Aorta (tissue), 5 donors: ENCODE measurements at regions not wholly inside any gene's neighbourhood (a gene's known extent, or its start where the extent isn't known, plus 50 kb on each side); places are given as distances from the start of the nearest gene placed in this dataset.
"Not testable (repeated sequence)": the region's sequence is repeated elsewhere in the genome, so short reads cannot be mapped to it uniquely, and the experiment has no call there.

Source experiments
- ATAC-seq: fragments of 200-7000 bp; cut with Tn5 transposase; one replicate; pipeline ENCODE4 v1.9.1; 2022; ENCODE audit warnings: moderate library complexity; ENCODE audit not compliant: low FRiP score
- DNase-seq, 2 donors: peaks; one replicate each; pipeline ENCODE4 v3.0.0-alpha.2; 2020
- H3K27ac ChIP-seq, 2 donors: one replicate each; pipeline ENCODE4 v1.5.1; 2013; ENCODE audit warnings: low read length in 2 of 2, mild to moderate bottlenecking in 2 of 2, moderate library complexity in 2 of 2, control low read depth in 1 of 2, inconsistent platforms in 1 of 2, low read depth in 1 of 2
- H3K27me3 ChIP-seq, 2 donors: one replicate each; pipeline ENCODE4 v1.6.1; 2013; ENCODE audit warnings: control low read depth in 1 of 2, low read length in 1 of 2, mild to moderate bottlenecking in 1 of 2, moderate library complexity in 1 of 2; ENCODE audit not compliant: insufficient read depth in 2 of 2, control insufficient read depth in 1 of 2
- H3K36me3 ChIP-seq, 2 donors: one replicate each; pipeline ENCODE4 v1.6.1; 2013; ENCODE audit warnings: control low read depth in 1 of 2, low read length in 1 of 2, mild to moderate bottlenecking in 1 of 2; ENCODE audit not compliant: insufficient read depth in 2 of 2, control insufficient read depth in 1 of 2
- H3K4me1 ChIP-seq, 2 donors: one replicate each; pipeline ENCODE4 v1.6.1; 2013; ENCODE audit warnings: low read length in 2 of 2, control low read depth in 1 of 2, mild to moderate bottlenecking in 1 of 2, moderate library complexity in 1 of 2; ENCODE audit not compliant: insufficient read depth in 2 of 2, control insufficient read depth in 1 of 2
- H3K4me3 ChIP-seq, 2 donors: one replicate each; pipeline ENCODE4 v1.5.1; 2013; ENCODE audit warnings: low read length in 2 of 2, control low read depth in 1 of 2, mild to moderate bottlenecking in 1 of 2
- H3K9me3 ChIP-seq: one replicate; pipeline ENCODE4 v1.6.1; 2013; ENCODE audit warnings: mild to moderate bottlenecking, low read length; ENCODE audit not compliant: control insufficient read depth
- WGBS, 2 donors: extraction: QIAGEN DNeasy Blood & Tissue Kit; methylation state at CpG; one replicate each; pipeline ENCODE4 v1.1.7; 2013; 5-methylcytosine and 5-hydroxymethylcytosine counted together
- intact Hi-C, 2 donors: fragments of 100-400 bp; cut with DNase I; formaldehyde crosslinking; loops; one replicate each; pipeline versions ENCODE4 v1.14.2 to v1.15.0; 2022
- donor health status: healthy with polysubstance abuse.
- donor health status: Bipolar disorder and iron deficiency.
- donor health status: DM: no; HTN: no; CAD: no.
- donor health status: DM: no; HTN: no; CAD: no.
- donor health status: DM: yes; HTN: yes; CAD: no.

DNA sequence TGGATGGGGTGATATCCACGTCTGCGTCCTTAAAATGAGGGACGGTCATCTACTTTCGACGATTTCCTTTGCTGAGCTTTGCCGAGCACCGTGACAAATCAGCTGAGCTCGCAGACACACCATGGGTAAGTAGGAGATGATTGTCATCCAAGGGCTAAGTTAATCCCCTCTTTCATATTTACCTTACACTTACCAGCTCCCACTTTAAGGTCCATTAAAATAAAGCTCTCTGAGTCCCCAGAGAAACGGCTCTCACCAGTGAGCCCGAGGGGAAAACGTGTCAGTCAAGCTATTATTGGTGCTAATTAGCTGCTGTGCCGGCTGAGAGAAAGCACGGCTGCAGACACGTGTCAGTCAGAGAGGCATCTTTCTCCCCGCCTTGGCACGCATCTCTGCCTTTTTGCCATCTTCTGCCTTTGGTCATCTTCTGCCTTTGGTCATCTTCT is 72.2 kb downstream of the CRLF2 start:
- Histone ChIP-seq H3K36me3 (no peaks in the 10 kb centered on the region), H3K27me3 (no peaks in the 10 kb centered on the region), H3K4me3 (no peak overlapping the region), H3K9me3 (no peaks in the 10 kb centered on the region), H3K27ac (no peak overlapping the region), H3K4me1 (no peaks in the 10 kb centered on the region)
- no peak for ATAC-seq
- intact Hi-C loops: no loop called here
- 39 to 41% methylated on average over 16 of the region's 16 CpGs for WGBS, 2 donors
- no peak for DNase-seq

DNA sequence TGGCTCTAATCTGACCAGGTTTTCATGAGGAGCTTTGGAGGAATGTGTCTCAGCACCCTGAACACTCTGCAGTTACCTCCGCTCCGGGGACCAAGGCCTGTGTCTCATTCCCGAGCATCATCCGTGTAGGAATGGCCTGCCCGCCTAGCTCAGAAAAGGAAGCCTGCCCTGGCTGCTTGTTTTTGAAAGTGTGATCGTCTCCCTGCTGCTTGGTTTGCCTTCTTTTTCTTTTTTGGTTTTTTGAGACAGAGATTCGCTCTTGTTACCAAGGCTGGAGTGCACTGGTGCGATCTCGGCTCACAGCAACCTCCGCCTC is 73.3 kb downstream of the CRLF2 start:
- intact Hi-C loops: no loop called here
- H3K9me3 ChIP-seq: peaks cover under 1% of the 10 kb centered on the region
- DNase-seq: no peak
- H3K27ac ChIP-seq: no peak overlapping the region
- H3K4me3 ChIP-seq: no peak overlapping the region
- 79 to 85% methylated on average over 10 of the region's 10 CpGs for WGBS, 2 donors
- no peaks in the 10 kb centered on the region for H3K4me1 ChIP-seq
- H3K27me3 ChIP-seq: no peaks in the 10 kb centered on the region
- no peak for ATAC-seq
- H3K36me3 ChIP-seq: no peaks in the 10 kb centered on the region

DNA sequence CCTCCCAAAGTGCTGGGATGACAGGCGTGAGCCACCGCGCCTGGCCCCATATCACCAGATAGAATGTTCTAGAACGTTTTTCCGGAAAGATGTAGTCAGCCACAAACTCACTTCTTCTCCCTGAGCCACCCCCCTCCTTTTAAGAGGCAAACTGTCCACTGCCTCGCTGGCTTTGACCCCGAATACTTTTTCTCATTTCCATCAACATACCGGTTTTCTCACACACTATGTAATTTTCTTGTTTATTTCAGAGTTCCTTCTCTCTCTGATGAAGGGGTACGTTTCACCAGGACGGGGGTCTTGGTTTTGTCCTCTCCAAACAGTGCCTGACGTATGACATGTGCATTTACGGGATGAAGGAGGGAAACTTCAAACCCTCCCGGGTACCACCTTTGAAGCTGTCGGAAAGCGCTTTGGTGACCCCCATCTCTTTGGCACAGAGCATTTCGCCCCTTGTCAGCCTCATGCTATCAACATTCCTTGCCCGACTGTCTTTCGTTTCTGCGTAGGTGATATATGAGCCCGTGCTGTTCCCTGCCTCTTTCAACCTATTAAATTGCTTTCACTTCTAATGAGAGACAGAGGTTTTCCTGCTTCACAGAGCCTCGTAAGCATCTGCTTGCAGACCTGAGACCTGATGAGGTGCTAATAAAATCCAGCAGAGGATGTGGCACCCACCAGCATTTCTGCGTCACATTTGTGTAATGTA is 73.8 kb downstream of the CRLF2 start:
- no peak for DNase-seq
- Histone ChIP-seq H3K27me3 (no peaks in the 10 kb centered on the region), H3K9me3 (peaks cover 2% of the 10 kb centered on the region), H3K27ac (no peak overlapping the region), H3K36me3 (no peaks in the 10 kb centered on the region), H3K4me1 (no peaks in the 10 kb centered on the region), H3K4me3 (no peak overlapping the region)
- no peak for ATAC-seq
- WGBS, 2 donors: 52 to 59% methylated on average over 22 of the region's 22 CpGs
- intact Hi-C loops: no loop called here

DNA sequence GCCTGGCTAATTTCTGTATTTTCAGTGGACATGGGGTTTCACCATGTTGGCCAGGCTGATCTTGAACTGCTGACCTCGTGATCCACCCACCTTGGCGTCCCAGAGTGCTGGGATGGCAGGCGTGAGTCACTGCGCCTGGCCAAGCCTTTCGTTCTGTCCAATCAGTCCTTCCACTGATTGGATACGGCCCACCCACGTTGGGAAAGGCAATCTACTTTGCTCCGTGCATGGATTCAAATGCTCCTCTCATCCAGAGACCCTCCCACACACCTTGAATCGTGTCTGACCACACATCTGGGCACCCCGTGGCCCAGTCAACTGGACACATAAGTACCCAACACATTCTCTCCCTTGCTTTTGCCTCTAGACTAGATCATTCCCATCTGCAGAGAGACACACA is 74.9 kb downstream of the CRLF2 start:
- H3K27ac ChIP-seq: no peak overlapping the region
- no peaks in the 10 kb centered on the region for H3K4me1 ChIP-seq
- intact Hi-C loops: no loop called here
- H3K9me3 ChIP-seq: peaks cover 2% of the 10 kb centered on the region
- WGBS, 2 donors: 87% methylated on average over 10 of the region's 10 CpGs
- no peak overlapping the region for H3K4me3 ChIP-seq
- H3K27me3 ChIP-seq: no peaks in the 10 kb centered on the region
- no peaks in the 10 kb centered on the region for H3K36me3 ChIP-seq
- DNase-seq (no peak), ATAC-seq (no peak)

DNA sequence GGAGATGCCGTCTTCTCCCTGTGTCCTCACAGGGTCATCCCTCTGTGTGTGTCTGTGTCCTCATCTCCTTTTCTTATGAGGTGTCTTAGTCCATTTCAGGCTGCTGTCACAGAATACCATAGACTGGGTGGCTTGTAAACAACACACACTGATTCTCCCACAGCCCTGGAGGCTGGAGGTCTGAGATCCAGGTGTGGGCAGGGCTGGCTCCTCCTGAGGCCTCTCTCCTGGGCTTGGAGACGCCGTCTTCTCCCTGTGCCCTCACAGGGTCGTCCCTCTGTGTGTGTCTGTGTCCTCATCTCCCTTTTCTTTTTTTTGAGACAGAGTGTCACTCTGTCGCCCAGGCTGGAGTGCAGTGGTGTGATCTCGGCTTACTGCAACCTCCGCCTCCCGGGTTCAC is 75.9 kb downstream of the CRLF2 start:
- H3K27ac ChIP-seq, ATAC-seq, H3K36me3 ChIP-seq, H3K4me1 ChIP-seq, H3K4me3 ChIP-seq, H3K9me3 ChIP-seq, DNase-seq, intact Hi-C loops, H3K27me3 ChIP-seq: not testable (repeated sequence)
- 74 to 77% methylated on average over 3 to 8 of the region's 8 CpGs for WGBS, 2 donors

DNA sequence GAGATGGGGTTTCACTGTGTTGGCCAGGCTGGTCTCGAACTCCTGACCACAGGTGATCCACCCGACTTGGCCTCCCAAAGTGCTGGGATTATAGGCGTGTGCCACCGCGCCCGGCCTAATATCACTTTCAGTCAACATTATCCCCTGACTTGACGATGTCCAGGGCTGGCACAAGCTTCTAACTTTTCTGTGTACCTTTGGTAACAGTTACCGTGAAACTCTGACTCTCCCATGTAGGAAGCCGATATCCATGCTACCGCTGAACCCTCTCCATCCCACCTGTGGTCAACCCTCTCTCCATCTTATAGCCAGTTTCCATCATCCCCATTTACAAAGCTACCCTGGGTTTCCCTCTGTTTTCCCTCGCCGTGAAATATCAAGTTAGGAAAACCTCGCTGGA is 77.5 kb downstream of the CRLF2 start:
- intact Hi-C loops: no loop called here
- WGBS, 2 donors: 90% methylated on average over 13 of the region's 13 CpGs
- Histone ChIP-seq H3K4me3 (no peak overlapping the region), H3K36me3 (no peaks in the 10 kb centered on the region), H3K27me3 (no peaks in the 10 kb centered on the region), H3K27ac (no peak overlapping the region), H3K9me3 (peaks cover 2% of the 10 kb centered on the region), H3K4me1 (no peaks in the 10 kb centered on the region)
- DNase-seq: no peak
- ATAC-seq: no peak

DNA sequence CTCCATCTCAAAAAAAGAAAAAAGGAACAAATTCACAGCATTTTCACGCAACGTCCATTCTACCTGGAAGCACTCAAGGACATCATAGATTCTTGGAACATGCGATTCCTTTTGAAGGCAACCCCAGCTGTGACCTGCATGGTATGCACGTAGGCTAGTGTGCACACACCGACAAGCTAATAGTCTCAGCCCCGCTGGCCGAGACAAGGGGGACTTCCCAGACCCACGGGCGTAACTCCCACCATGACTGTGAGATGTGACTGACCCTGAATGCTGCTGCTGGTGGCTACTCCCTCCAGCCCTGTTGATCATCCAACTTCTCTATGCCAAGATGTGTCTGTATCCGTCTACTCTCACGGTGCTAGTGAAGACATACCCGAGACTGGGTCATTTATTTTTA is 78.3 kb downstream of the CRLF2 start:
- no peak for DNase-seq
- intact Hi-C loops: no loop called here
- peaks cover 2% of the 10 kb centered on the region for H3K9me3 ChIP-seq
- no peaks in the 10 kb centered on the region for H3K4me1 ChIP-seq
- H3K36me3 ChIP-seq: no peaks in the 10 kb centered on the region
- no peak overlapping the region for H3K4me3 ChIP-seq
- no peak overlapping the region for H3K27ac ChIP-seq
- no peaks in the 10 kb centered on the region for H3K27me3 ChIP-seq
- 78 to 82% methylated on average over 12 of the region's 12 CpGs for WGBS, 2 donors
- ATAC-seq: no peak

DNA sequence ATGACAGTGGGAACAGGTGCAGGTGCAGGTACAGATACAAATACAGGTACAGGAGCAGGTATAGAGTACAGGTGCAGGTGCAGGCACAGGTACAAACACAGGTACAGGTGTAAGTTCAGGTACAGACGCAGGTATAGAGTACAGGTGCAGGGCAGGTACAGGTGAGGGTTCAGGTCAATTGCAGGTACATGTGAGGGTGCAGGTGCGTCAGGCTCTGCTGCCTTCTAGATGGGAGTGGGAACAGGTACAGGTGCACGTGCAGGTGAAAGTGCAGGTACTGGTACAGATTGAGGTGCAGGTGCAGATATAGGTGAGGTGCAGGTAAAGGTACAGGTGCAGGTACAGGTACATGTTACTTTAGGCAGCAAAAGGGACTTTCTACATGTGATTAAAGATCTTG is 85.7 kb downstream of the CRLF2 start:
- H3K4me3 ChIP-seq: no peak overlapping the region
- 77 to 81% methylated on average over 3 of the region's 3 CpGs for WGBS, 2 donors
- H3K27me3 ChIP-seq: no peaks in the 10 kb centered on the region
- H3K9me3 ChIP-seq: no peaks in the 10 kb centered on the region
- no peaks in the 10 kb centered on the region for H3K4me1 ChIP-seq
- H3K27ac ChIP-seq: no peak overlapping the region
- no peaks in the 10 kb centered on the region for H3K36me3 ChIP-seq
- ATAC-seq: no peak
- no peak for DNase-seq
- intact Hi-C loops: no loop called here

DNA sequence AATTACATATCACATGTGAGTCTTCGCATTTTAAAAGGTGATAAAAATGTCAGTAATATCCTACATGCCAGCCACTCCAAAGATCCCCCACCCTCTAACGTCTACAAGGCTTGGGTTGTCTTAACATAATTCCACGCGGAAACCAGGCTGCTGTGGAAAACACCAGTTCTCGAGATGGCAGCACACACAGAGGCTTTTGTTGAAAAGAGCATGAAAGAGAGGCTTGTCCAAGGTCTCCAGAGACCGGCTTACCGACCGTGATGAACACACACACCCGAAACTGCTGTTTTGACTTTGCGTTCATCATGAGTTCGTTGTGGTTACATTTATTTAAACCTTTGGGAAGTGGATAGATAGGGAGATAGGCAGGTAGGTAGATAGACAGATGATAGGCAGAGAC is 87.9 kb downstream of the CRLF2 start:
- WGBS, 2 donors: 24 to 31% methylated on average over 11 of the region's 11 CpGs
- Histone ChIP-seq H3K4me1 (no peaks in the 10 kb centered on the region), H3K27ac (no peak overlapping the region), H3K27me3 (no peaks in the 10 kb centered on the region), H3K36me3 (no peaks in the 10 kb centered on the region), H3K9me3 (no peaks in the 10 kb centered on the region), H3K4me3 (no peak overlapping the region)
- intact Hi-C loops: no loop called here
- no peak for DNase-seq
- no peak for ATAC-seq
